GM18502 (cell line): ENCODE measurements at regions not wholly inside any gene's neighbourhood (a gene's known extent, or its start where the extent isn't known, plus 50 kb on each side); places are given as distances from the start of the nearest gene placed in this dataset.

Experiments
- ATAC-seq: cut with Tn5 transposase; IDR thresholded peaks from one replicate; pipeline ENCODE4 v1.9.1; 2021; ENCODE audit warnings: mild to moderate bottlenecking; ENCODE audit not compliant: unreplicated experiment, poor library complexity

- ATAC-seq = no peak
Observed at GRCh38 chr19:30226464-30227011, 145.6 kb upstream of the ZNF536 start.

DNA sequence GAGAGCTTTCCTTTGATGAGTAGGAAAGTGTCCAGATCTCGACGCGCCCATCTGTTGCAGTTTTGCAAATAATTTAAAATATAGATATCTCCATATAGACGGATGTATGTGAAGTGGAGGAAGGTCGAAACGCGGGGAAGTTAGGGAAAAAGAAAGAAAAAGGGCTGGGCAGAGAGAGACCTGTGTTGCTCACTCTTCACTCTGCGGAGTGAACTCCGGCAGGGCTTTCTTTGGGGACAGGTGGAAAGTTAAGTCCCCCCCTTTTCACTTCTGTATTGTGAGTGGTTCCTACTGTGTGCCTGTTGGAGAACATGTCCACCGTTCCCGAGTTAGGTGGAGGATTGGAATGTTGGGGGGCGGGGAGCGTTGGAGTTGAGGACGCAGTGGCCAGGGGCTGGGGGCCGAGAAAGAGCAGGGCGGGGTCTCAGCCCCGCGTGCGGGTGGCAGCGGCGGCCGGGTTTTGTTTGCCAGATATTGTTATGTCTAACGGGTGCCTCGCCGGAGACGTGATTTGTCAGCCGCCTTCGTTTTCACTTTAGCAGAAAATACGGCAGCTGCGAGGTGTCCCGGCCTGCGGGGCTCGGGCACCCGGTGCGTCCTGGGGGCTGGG, 145.1 kb upstream of the ZNF536 start:
- no peak for ATAC-seq

DNA sequence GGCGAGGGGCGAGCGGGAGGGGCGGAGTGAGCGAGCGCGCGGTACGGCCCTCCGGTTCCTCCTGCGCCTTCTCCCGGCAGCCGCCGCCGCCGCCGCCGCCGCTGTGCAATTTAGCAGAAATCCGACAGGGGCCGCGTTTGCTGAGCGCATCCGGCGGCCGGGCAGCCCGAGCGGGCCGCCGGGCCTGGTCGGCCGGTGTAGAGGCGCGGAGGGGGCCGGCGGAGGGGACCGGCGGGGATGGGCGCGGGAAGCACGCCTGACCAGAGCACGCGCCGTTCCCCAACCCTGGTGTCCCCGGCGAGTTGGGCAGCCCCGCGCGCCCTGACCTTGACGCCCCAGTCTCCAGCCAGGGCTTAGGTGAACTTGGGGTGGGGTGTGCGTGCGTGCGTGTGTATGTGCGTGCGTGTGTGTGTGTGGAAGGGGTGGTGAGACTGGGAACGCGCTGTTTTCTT, 144.5 kb upstream of the ZNF536 start:
- ATAC-seq = peak; percentile 71

GRCh38 chr19:30228113-30228834, 143.9 kb upstream of the ZNF536 start:
- no peak for ATAC-seq

DNA sequence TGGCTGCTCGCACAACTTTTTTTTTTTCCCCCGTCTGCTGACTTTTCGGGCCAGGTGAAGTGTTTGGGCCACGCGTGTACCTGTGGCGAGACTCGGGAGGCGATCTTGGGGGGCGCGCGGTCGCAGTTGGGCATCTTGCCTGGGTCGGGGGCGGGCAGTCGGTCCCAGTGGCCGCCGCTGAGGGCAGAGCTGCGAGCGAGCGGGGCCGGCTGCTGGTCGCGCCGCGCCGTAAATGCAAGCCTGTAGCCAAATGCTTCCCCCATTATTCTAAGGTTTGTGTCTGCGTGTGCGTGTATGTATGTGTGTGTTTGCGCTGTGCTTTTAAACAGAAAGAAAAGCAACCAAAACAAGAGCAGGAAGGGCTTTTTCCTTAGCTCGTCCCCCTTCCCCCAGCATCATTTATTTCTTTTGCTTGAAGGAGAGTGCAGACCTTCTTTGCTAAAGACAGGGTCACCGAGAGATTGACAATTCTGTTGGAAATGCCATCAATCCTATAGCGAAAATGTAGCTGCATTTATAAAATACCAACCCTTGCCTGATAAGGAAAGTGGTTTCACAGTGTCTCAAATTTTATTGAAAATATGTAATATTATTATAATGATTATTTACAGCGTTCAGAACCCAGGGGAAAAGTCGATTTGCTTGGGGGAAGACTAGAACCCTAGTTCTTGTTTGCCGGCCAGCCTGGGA, 143.2 kb upstream of the ZNF536 start:
- ATAC-seq = no peak

GRCh38 chr19:30229525-30230174, 142.5 kb upstream of the ZNF536 start:
- ATAC-seq = no peak

- ATAC-seq = no peak
Observed at GRCh38 chr19:30231408-30232318, 140.5 kb upstream of the ZNF536 start.

DNA sequence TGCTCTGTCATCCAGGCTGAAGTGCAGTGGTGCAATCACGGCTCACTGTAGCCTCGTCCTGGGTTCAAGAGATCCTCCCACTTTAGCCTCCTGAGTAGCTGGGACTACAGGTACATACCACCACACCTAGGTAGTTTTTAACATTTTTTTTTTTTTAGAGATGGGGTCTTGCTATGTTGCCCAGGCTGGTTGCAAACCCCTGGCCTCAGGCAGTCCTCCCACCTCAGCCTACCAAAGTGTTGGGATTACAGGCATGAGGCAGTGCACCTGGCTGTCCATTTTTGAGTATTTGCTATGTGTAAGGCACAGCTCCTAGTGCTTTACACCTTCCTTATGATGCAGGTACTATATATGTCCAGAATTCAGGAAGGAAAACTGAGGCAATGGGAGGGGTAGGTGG, 138.8 kb upstream of the ZNF536 start:
- no peak for ATAC-seq

GRCh38 chr19:30235946-30236345, 136.2 kb upstream of the ZNF536 start:
- ATAC-seq = no peak

DNA sequence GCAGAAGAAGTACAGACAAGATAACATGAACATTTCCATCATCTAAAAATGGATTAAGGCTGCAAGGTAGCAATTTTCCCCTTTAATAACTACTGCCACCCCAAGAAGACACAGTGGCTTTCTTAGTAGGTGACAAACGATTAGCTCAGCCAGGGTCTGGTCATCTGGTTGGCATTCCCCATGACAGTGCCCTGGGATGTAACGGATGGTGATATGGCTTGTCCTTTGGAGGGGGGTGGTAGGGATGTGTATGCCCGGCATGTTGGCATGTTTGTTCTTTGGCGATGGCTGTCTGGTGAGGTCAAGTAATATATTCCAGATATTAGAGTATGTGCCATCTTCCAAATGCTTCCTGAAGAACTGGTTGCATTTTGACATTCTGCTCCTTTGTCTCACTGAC, 135.6 kb upstream of the ZNF536 start:
- ATAC-seq = no peak

DNA sequence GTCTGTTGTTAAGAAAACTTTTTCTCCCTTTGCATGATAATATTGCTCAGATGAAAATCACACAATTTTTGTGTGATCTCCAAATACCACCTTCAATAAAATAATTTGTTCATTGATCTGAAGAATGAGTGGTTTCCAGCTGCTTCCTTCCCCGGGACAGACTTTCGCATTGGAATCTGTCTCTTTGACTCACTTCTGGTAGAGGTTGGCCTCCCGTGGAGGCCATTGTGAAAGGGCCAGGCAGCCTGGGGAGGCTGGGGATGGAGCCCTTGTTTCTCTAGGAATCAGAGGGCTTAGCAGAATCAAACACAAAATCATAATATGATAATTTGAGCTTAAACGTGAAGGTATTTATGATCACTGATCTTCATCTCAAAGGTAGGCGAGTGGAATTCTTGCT, 135.0 kb upstream of the ZNF536 start:
- ATAC-seq = no peak

DNA sequence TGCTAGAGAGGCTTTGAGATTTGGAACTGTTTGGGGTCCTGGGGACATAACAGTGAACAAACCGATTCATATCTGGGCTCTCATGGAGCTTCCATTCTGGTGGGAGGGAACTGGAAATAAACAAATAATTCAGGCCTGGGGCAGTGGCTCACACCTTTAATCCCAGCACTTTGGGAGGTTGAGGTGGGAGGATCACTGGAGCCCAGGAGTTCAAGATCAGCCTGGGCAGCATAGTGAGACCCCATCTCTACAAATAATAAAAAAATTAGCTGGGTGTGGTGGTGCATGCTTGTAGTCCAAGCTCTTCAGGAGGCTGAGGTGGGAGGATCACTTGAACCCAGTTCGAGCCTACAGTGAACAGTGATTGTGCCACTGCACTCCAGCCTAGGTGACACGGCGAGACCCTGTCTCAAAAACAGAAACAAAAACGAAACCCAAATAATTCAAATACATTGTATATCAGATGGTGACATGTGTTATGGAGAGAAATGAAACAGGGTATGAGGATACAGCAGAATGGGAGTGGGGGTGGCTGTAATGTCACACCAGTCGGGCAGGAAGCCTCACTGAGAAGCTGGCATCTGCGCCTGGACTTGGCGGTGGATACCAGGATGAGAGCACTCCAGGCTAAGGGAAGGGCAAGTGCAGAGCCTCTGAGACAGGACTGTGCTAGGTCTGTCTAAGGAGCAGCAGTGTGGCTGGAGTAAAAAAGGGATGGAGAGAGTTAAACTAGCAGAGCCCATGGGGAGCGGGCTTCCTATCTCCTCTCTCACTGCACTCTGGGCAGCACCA, 131.1 kb upstream of the ZNF536 start:
- no peak for ATAC-seq

- no peak for ATAC-seq
Observed at GRCh38 chr19:30244533-30244932, 127.7 kb upstream of the ZNF536 start.

DNA sequence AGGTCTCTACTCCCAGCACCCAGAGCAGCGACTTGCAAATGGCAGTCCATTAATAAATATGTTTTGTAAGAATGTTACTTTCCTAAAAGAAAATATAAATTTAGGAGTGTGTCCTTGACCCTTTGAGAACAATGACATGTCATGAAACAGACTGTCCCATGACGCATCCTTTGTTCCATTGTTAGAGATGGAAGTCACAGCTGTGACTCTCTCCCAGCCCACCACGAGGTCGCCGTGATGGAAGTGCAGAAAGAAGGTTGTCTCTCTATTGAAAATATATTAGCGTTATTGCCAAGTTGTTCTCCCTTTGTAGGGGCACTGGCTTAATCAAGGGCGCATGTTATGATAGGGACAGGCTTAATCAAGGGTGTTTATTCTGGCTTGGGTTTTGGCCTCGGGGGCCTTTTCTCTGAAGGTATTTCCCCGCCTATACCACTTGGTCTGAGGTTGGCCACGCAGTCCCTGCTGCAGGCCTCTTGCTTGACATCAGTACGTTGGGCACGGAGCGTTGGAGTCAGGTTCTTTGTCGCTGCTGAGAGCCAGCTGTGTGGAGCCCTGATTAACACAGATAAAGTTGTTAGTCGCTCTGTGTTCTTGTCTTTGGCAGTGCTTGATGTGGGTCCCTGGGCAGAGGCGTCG, 126.7 kb upstream of the ZNF536 start:
- no peak for ATAC-seq

- ATAC-seq = no peak
Observed at GRCh38 chr19:30249911-30250310, 122.3 kb upstream of the ZNF536 start.

DNA sequence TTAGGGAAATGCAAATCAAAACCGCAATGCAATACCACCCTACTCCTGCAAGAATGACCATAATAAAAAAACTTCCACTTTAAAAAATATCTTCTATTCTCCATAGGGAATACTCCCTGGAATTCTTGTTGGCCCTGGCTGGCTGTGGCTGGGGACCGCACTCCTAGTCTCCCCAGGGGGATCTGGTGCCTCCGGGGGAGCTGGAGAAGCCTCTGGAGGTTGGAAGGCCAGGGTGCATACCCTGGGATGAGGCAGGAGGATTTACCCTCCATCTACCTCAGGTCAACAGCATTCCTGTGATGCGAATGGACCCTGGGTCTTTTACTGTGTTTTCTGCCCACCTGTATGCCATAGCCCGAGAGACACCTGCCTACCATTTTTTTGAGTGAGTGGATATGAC, 120.0 kb upstream of the ZNF536 start:
- no peak for ATAC-seq

GRCh38 chr19:30253581-30253996, 118.6 kb upstream of the ZNF536 start:
- ATAC-seq = no peak

GRCh38 chr19:30254158-30254557, 118.0 kb upstream of the ZNF536 start:
- ATAC-seq = no peak
